Activated CD4-positive, CD25-positive, alpha-beta regulatory T cell treated with anti-CD3 and anti-CD28 coated beads, Interleukin-2, amount 50 U/mL, for 72 hours (primary cell): ENCODE measurements at regions not wholly inside any gene's neighbourhood (a gene's known extent, or its start where the extent isn't known, plus 50 kb on each side); places are given as distances from the start of the nearest gene placed in this dataset.

Source experiments
- DNase-seq: peaks from one replicate; pipeline ENCODE4 v3.0.0; 2021

GRCh38 chr15:39444735-39445470, 136.0 kb upstream of the THBS1 start:
- no peak for DNase-seq

- DNase-seq = no peak
These were observed 134.9 kb upstream of the THBS1 start for GRCh38 chr15:39445931-39446330.

- no peak for DNase-seq
These were observed 133.5 kb upstream of the THBS1 start for GRCh38 chr15:39447346-39447745.

GRCh38 chr15:39447881-39448280, 133.0 kb upstream of the THBS1 start:
- no peak for DNase-seq

GRCh38 chr15:39448409-39448808, 132.5 kb upstream of the THBS1 start:
- DNase-seq = no peak

GRCh38 chr15:39451121-39451688, 129.7 kb upstream of the THBS1 start:
- no peak for DNase-seq

- no peak for DNase-seq
These were observed 129.0 kb upstream of the THBS1 start for GRCh38 chr15:39451871-39452270.

GRCh38 chr15:39453620-39454019, 127.3 kb upstream of the THBS1 start:
- DNase-seq = no peak

GRCh38 chr15:39454189-39454986, 126.5 kb upstream of the THBS1 start:
- no peak for DNase-seq

- DNase-seq = no peak
These were observed 125.3 kb upstream of the THBS1 start for GRCh38 chr15:39455471-39455991.

- DNase-seq = no peak
These were observed 124.7 kb upstream of the THBS1 start for GRCh38 chr15:39456159-39456558.

GRCh38 chr15:39456582-39457330, 124.1 kb upstream of the THBS1 start:
- DNase-seq = no peak

GRCh38 chr15:39458131-39458530, 122.7 kb upstream of the THBS1 start:
- DNase-seq = no peak

- no peak for DNase-seq
These were observed 121.3 kb upstream of the THBS1 start for GRCh38 chr15:39459548-39459947.

GRCh38 chr15:39460748-39461147, 120.1 kb upstream of the THBS1 start:
- no peak for DNase-seq

GRCh38 chr15:39461536-39462130, 119.2 kb upstream of the THBS1 start:
- no peak for DNase-seq

- no peak for DNase-seq
These were observed 118.2 kb upstream of the THBS1 start for GRCh38 chr15:39462691-39463090.

GRCh38 chr15:39465843-39466749, 114.8 kb upstream of the THBS1 start:
- DNase-seq = no peak

- DNase-seq = no peak
These were observed 114.2 kb upstream of the THBS1 start for GRCh38 chr15:39466750-39467105.

GRCh38 chr15:39468331-39468730, 112.5 kb upstream of the THBS1 start:
- DNase-seq = no peak

- no peak for DNase-seq
These were observed 112.1 kb upstream of the THBS1 start for GRCh38 chr15:39468828-39469227.
